Astrocyte (in vitro differentiated cells and primary cell): ENCODE measurements at regions not wholly inside any gene's neighbourhood (a gene's known extent, or its start where the extent isn't known, plus 50 kb on each side); places are given as distances from the start of the nearest gene placed in this dataset.

ENCODE experiments used
- DNase-seq: peaks from one replicate; pipeline ENCODE4 v3.0.0-alpha.2; 2010; ENCODE audit warnings: low read depth
- FAIRE-seq: peaks from 2 replicates; lab custom pipeline; 2011; peaks lifted over from hg19 to GRCh38; lab: Jason Lieb, UNC
- H2AFZ ChIP-seq: 2 replicates; pipeline ENCODE4 v1.6.0; 2012; ENCODE audit warnings: low read depth, low read length, inconsistent platforms
- H3K27ac ChIP-seq: 2 replicates; pipeline ENCODE4 v1.5.1; 2011; ENCODE audit warnings: low read depth, low read length, inconsistent platforms
- H3K27me3 ChIP-seq: 2 replicates; pipeline ENCODE4 v1.6.0; 2011; ENCODE audit warnings: low read length, inconsistent platforms; ENCODE audit not compliant: insufficient read depth
- H3K36me3 ChIP-seq: 2 replicates; pipeline ENCODE4 v1.5.1; 2011; ENCODE audit warnings: low read length, inconsistent platforms; ENCODE audit not compliant: insufficient read depth
- H3K4me1 ChIP-seq: 2 replicates; pipeline ENCODE4 v1.5.1; 2011; ENCODE audit warnings: low read length, inconsistent platforms; ENCODE audit not compliant: insufficient read depth
- H3K4me2 ChIP-seq: 2 replicates; pipeline ENCODE4 v1.6.0; 2012; ENCODE audit warnings: low read length, inconsistent platforms
- H3K4me3 ChIP-seq: 2 replicates; pipeline ENCODE4 v1.5.1; 2011; ENCODE audit warnings: low read depth, mild to moderate bottlenecking, low read length, inconsistent platforms; ENCODE audit not compliant: insufficient read depth
- H3K79me2 ChIP-seq: 2 replicates; pipeline ENCODE4 v1.6.0; 2012; ENCODE audit warnings: mild to moderate bottlenecking, low read length, inconsistent platforms; ENCODE audit not compliant: insufficient read depth
- H3K9ac ChIP-seq: 2 replicates; pipeline ENCODE4 v1.6.0; 2012; ENCODE audit warnings: mild to moderate bottlenecking, low read length, inconsistent platforms
- H3K9me3 ChIP-seq: 2 replicates; pipeline ENCODE4 v1.5.1; 2012; ENCODE audit warnings: low read depth, mild to moderate bottlenecking, low read length, inconsistent platforms; ENCODE audit not compliant: insufficient read depth
- H4K20me1 ChIP-seq: 2 replicates; pipeline ENCODE4 v1.6.0; 2012; ENCODE audit warnings: low read length, inconsistent platforms; ENCODE audit not compliant: insufficient read depth
- H3K27ac Mint-ChIP-seq: one replicate; pipeline ENCODE4 v1.8.0; 2021; ENCODE audit warnings: mild to moderate bottlenecking, mixed read lengths; ENCODE audit not compliant: unreplicated experiment
- H3K27me3 Mint-ChIP-seq: one replicate; pipeline ENCODE4 v1.8.0; 2021; ENCODE audit warnings: low read depth, mixed read lengths; ENCODE audit not compliant: unreplicated experiment
- H3K36me3 Mint-ChIP-seq: one replicate; pipeline ENCODE4 v1.8.0; 2021; ENCODE audit warnings: low read depth, mixed read lengths; ENCODE audit not compliant: unreplicated experiment
- H3K4me1 Mint-ChIP-seq: one replicate; pipeline ENCODE4 v1.8.0; 2021; ENCODE audit warnings: low read depth, mixed read lengths; ENCODE audit not compliant: unreplicated experiment
- H3K4me3 Mint-ChIP-seq: one replicate; pipeline ENCODE4 v1.8.0; 2021; ENCODE audit warnings: mild to moderate bottlenecking, moderate library complexity, mixed read lengths; ENCODE audit not compliant: unreplicated experiment
- H3K9me3 Mint-ChIP-seq: one replicate; pipeline ENCODE4 v1.8.0; 2021; ENCODE audit warnings: mild to moderate bottlenecking, mixed read lengths; ENCODE audit not compliant: unreplicated experiment
- EZH2 ChIP-seq: IDR thresholded peaks from 2 replicates; pipeline ENCODE4 v1.6.1; 2012; ENCODE audit warnings: mild to moderate bottlenecking, low read length, inconsistent platforms; ENCODE audit not compliant: insufficient read depth
- TF ChIP-seq, protein P1 (sequence below): IDR thresholded peaks from 2 replicates; pipeline ENCODE4 v1.5.1; 2011; ENCODE audit warnings: low read depth, mild to moderate bottlenecking, inconsistent platforms, low read length, moderate library complexity; ENCODE audit not compliant: insufficient read depth

DNA sequence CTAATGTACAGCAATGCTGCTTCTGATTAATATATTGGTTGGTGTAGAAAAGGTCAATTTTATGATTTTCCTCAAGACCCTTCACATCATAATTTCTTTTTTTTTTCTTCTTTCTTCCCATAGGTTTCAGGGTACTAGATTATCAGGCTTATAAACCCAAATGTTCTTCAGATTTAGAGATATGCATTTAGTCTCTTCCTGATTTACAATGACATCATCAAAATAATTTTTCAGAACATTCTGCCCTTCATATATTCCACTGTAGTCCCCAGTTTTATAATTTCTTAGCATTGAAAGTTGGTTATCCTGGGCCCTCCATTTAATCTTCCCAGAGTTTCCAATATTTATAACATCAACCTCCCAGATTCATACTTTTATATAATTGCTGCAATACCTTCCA, 226.7 kb upstream of the LRFN5 start:
- H3K4me1 Mint-ChIP-seq: no peaks in the 10 kb centered on the region
- H3K9ac ChIP-seq: no peak overlapping the region
- no peaks in the 10 kb centered on the region for H3K9me3 ChIP-seq
- TF ChIP-seq EZH2: no peak
- TF ChIP-seq, protein P1, sequence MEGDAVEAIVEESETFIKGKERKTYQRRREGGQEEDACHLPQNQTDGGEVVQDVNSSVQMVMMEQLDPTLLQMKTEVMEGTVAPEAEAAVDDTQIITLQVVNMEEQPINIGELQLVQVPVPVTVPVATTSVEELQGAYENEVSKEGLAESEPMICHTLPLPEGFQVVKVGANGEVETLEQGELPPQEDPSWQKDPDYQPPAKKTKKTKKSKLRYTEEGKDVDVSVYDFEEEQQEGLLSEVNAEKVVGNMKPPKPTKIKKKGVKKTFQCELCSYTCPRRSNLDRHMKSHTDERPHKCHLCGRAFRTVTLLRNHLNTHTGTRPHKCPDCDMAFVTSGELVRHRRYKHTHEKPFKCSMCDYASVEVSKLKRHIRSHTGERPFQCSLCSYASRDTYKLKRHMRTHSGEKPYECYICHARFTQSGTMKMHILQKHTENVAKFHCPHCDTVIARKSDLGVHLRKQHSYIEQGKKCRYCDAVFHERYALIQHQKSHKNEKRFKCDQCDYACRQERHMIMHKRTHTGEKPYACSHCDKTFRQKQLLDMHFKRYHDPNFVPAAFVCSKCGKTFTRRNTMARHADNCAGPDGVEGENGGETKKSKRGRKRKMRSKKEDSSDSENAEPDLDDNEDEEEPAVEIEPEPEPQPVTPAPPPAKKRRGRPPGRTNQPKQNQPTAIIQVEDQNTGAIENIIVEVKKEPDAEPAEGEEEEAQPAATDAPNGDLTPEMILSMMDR: no peak
- no peak overlapping the region for H3K4me3 ChIP-seq
- no peak overlapping the region for H3K4me3 Mint-ChIP-seq
- FAIRE-seq: no peak
- no peak overlapping the region for H3K27ac ChIP-seq
- H3K36me3 Mint-ChIP-seq: no peaks in the 10 kb centered on the region
- no peak overlapping the region for H2AFZ ChIP-seq
- H3K79me2 ChIP-seq: no peaks in the 10 kb centered on the region
- H3K36me3 ChIP-seq: no peaks in the 10 kb centered on the region
- H3K27ac Mint-ChIP-seq: no peak overlapping the region
- H3K27me3 Mint-ChIP-seq: no peaks in the 10 kb centered on the region
- no peak for DNase-seq
- H3K9me3 Mint-ChIP-seq: no peaks in the 10 kb centered on the region
- no peaks in the 10 kb centered on the region for H3K4me1 ChIP-seq
- H3K4me2 ChIP-seq: no peak overlapping the region
- no peaks in the 10 kb centered on the region for H3K27me3 ChIP-seq
- no peaks in the 10 kb centered on the region for H4K20me1 ChIP-seq

GRCh38 chr14:41378526-41378925, 228.2 kb upstream of the LRFN5 start:
- Mint-ChIP-seq H3K4me1 (no peaks in the 10 kb centered on the region), H3K4me3 (no peak overlapping the region), H3K9me3 (no peaks in the 10 kb centered on the region), H3K27ac (no peak overlapping the region), H3K36me3 (no peaks in the 10 kb centered on the region), H3K27me3 (no peaks in the 10 kb centered on the region)
- DNase-seq (no peak), FAIRE-seq (no peak)
- H4K20me1 ChIP-seq: no peaks in the 10 kb centered on the region
- H3K27ac ChIP-seq: no peak overlapping the region
- no peaks in the 10 kb centered on the region for H3K79me2 ChIP-seq
- TF ChIP-seq, protein P1: no peak
- TF ChIP-seq EZH2: no peak
- H3K36me3 ChIP-seq: no peaks in the 10 kb centered on the region
- H3K9ac ChIP-seq: no peak overlapping the region
- no peaks in the 10 kb centered on the region for H3K27me3 ChIP-seq
- no peaks in the 10 kb centered on the region for H3K9me3 ChIP-seq
- no peaks in the 10 kb centered on the region for H3K4me1 ChIP-seq
- H2AFZ ChIP-seq: no peak overlapping the region
- H3K4me3 ChIP-seq: no peak overlapping the region
- no peak overlapping the region for H3K4me2 ChIP-seq

- no peak overlapping the region for H2AFZ ChIP-seq
- H3K4me1 ChIP-seq: no peaks in the 10 kb centered on the region
- FAIRE-seq (no peak), DNase-seq (no peak)
- no peaks in the 10 kb centered on the region for H4K20me1 ChIP-seq
- no peak overlapping the region for H3K4me3 Mint-ChIP-seq
- no peaks in the 10 kb centered on the region for H3K9me3 ChIP-seq
- H3K36me3 Mint-ChIP-seq: no peaks in the 10 kb centered on the region
- H3K4me2 ChIP-seq: no peak overlapping the region
- no peaks in the 10 kb centered on the region for H3K27me3 ChIP-seq
- no peak overlapping the region for H3K27ac ChIP-seq
- H3K79me2 ChIP-seq: no peaks in the 10 kb centered on the region
- no peaks in the 10 kb centered on the region for H3K9me3 Mint-ChIP-seq
- no peak overlapping the region for H3K27ac Mint-ChIP-seq
- H3K36me3 ChIP-seq: no peaks in the 10 kb centered on the region
- no peaks in the 10 kb centered on the region for H3K4me1 Mint-ChIP-seq
- TF ChIP-seq EZH2: no peak
- TF ChIP-seq, protein P1: no peak
- no peaks in the 10 kb centered on the region for H3K27me3 Mint-ChIP-seq
- H3K4me3 ChIP-seq: no peak overlapping the region
- no peak overlapping the region for H3K9ac ChIP-seq
Observed at GRCh38 chr14:41377932-41378331, 228.7 kb upstream of the LRFN5 start.
